ENCODE measurements at regions not wholly inside any gene's neighbourhood (a gene's known extent, or its start where the extent isn't known, plus 50 kb on each side); places are given as distances from the start of the nearest gene placed in this dataset.

DNA sequence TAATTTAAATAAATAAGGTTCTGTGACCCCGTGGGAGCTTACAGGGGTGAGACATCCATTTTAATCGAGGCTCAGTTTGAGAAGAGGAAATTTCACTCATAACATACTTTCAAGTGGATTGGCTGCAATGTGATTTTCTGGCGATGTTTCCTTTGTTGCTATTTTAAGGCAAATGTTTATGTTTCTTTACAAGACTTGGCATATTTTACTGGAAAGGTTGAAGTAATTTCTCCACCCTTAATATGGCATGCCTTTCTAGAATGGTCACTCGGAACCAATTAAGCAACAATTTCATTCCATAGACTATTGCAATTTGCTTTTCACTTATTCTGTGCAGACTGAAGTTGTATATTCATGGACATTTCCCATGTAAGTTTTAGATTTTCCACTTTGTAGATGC, 438.0 kb upstream of the WWC1 start:
- no peaks in the 10 kb centered on the region for H3K27me3 ChIP-seq (ENCODE audit: control insufficient read depth in 4 of 4, insufficient read depth in 4 of 4, low read length in 3 of 4)
- H3K9ac ChIP-seq (ENCODE audit: low read depth in 1 of 2, low read length in 2 of 2) = no peak overlapping the region
- 69% methylated on average over 4 of the region's 4 CpGs for WGBS
- H3K4me3 ChIP-seq (ENCODE audit: low read depth in 1 of 3, low read length in 3 of 3) = no peak overlapping the region
- no peak for DNase-seq (ENCODE audit: low spot score)
- no peak overlapping the region for H3K27ac ChIP-seq (ENCODE audit: low read depth in 1 of 2, low read length in 2 of 2)
- no peaks in the 10 kb centered on the region for H3K36me3 ChIP-seq (ENCODE audit: control insufficient read depth in 4 of 4, insufficient read depth in 3 of 4, low read depth in 1 of 4, low read length in 3 of 4)
- TF ChIP-seq TAF1 (conservative IDR thresholded peaks at IDR 0.05) (no peak), MAX (IDR thresholded peaks at IDR 0.05) (no peak), GABPA (IDR thresholded peaks at IDR 0.05 in 1 of 2, conservative IDR thresholded peaks at IDR 0.05 in 1 of 2) (no peak), HNF4A (conservative IDR thresholded peaks at IDR 0.05) (no peak), SP1 (IDR thresholded peaks at IDR 0.05) (no peak)
- no peaks in the 10 kb centered on the region for H3K9me3 ChIP-seq (ENCODE audit: control insufficient read depth in 4 of 4, low read length in 3 of 4)
- no peaks in the 10 kb centered on the region for H3K4me1 ChIP-seq (ENCODE audit: control insufficient read depth in 4 of 4, insufficient read depth in 4 of 4, low read length in 3 of 4)

DNA sequence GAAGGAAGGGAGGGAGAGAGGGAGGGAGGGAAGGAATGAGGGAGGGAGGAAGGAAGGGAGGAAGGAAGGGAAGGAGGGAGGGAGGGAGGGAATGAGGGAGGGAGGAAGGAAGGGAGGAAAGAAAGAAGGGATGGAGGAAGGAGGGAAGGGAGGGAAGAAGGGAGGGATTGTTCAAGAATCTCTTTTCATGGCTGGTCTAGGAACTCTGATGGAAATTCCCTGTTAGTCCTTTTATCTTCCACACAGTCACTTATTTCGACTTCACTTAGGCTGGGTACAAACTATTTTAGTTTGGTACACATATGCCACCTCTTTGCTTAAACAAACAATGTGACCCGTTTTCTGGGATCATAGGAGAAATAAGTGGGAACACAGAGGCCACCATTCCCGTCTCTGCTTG, 435.6 kb upstream of the WWC1 start:
- DNase-seq (ENCODE audit: low spot score) = no peak
- no peak overlapping the region for H3K4me3 ChIP-seq (ENCODE audit: low read depth in 1 of 3, low read length in 3 of 3)
- 34% methylated on average over 3 of the region's 3 CpGs for WGBS

More for the DNA sequence above, 435.6 kb upstream of the WWC1 start:
- no peak overlapping the region for H3K27ac ChIP-seq (ENCODE audit: low read depth in 1 of 2, low read length in 2 of 2)
- no peaks in the 10 kb centered on the region for H3K9me3 ChIP-seq (ENCODE audit: control insufficient read depth in 4 of 4, low read length in 3 of 4)
- no peaks in the 10 kb centered on the region for H3K4me1 ChIP-seq (ENCODE audit: control insufficient read depth in 4 of 4, insufficient read depth in 4 of 4, low read length in 3 of 4)
- TF ChIP-seq CTCF (IDR thresholded peaks at IDR 0.05; ENCODE audit: low read depth, low read length, missing input control) (no peak), FOXA1 (IDR thresholded peaks at IDR 0.05) (no peak), FOXA2 (IDR thresholded peaks at IDR 0.05) (no peak), TAF1 (conservative IDR thresholded peaks at IDR 0.05) (no peak), REST (IDR thresholded peaks at IDR 0.05) (no peak), EGR1 (IDR thresholded peaks at IDR 0.05; ENCODE audit: low read depth in 2 of 2) (no peak), RXRA (IDR thresholded peaks at IDR 0.05) (no peak), GABPA (IDR thresholded peaks at IDR 0.05 in 1 of 2, conservative IDR thresholded peaks at IDR 0.05 in 1 of 2) (no peak), RAD21 (IDR thresholded peaks at IDR 0.05) (no peak), HNF4A (conservative IDR thresholded peaks at IDR 0.05) (no peak), YY1 (IDR thresholded peaks at IDR 0.05) (no peak), SP1 (IDR thresholded peaks at IDR 0.05) (no peak), NR2F2 (IDR thresholded peaks at IDR 0.05) (no peak)
- TF ChIP-seq, protein P1, sequence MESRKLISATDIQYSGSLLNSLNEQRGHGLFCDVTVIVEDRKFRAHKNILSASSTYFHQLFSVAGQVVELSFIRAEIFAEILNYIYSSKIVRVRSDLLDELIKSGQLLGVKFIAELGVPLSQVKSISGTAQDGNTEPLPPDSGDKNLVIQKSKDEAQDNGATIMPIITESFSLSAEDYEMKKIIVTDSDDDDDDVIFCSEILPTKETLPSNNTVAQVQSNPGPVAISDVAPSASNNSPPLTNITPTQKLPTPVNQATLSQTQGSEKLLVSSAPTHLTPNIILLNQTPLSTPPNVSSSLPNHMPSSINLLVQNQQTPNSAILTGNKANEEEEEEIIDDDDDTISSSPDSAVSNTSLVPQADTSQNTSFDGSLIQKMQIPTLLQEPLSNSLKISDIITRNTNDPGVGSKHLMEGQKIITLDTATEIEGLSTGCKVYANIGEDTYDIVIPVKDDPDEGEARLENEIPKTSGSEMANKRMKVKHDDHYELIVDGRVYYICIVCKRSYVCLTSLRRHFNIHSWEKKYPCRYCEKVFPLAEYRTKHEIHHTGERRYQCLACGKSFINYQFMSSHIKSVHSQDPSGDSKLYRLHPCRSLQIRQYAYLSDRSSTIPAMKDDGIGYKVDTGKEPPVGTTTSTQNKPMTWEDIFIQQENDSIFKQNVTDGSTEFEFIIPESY (IDR thresholded peaks at IDR 0.05) = no peak
- TF ChIP-seq, protein P2, sequence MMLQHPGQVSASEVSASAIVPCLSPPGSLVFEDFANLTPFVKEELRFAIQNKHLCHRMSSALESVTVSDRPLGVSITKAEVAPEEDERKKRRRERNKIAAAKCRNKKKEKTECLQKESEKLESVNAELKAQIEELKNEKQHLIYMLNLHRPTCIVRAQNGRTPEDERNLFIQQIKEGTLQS (IDR thresholded peaks at IDR 0.05) = no peak
- no peaks in the 10 kb centered on the region for H3K36me3 ChIP-seq (ENCODE audit: control insufficient read depth in 4 of 4, insufficient read depth in 3 of 4, low read depth in 1 of 4, low read length in 3 of 4)
- H3K27me3 ChIP-seq (ENCODE audit: control insufficient read depth in 4 of 4, insufficient read depth in 4 of 4, low read length in 3 of 4) = no peaks in the 10 kb centered on the region
- no peak overlapping the region for H3K9ac ChIP-seq (ENCODE audit: low read depth in 1 of 2, low read length in 2 of 2)

Measured in liver (tissue), 8 donors.